ENCODE measurements at regions not wholly inside any gene's neighbourhood (a gene's known extent, or its start where the extent isn't known, plus 50 kb on each side); places are given as distances from the start of the nearest gene placed in this dataset.
"Not testable (repeated sequence)": the region's sequence is repeated elsewhere in the genome, so short reads cannot be mapped to it uniquely, and the experiment has no call there.

GRCh38 chr5:87150630-87151029 is 117.1 kb upstream of the RASA1 start:
- no peak for FAIRE-seq

- FAIRE-seq = no peak
Measured at GRCh38 chr5:87151547-87151946, 116.1 kb upstream of the RASA1 start.

GRCh38 chr5:87152886-87153285 is 114.8 kb upstream of the RASA1 start:
- FAIRE-seq = no peak

- FAIRE-seq = no peak
Measured at GRCh38 chr5:87154191-87154590, 113.5 kb upstream of the RASA1 start.

GRCh38 chr5:87155106-87155505 is 112.6 kb upstream of the RASA1 start:
- no peak for FAIRE-seq

DNA sequence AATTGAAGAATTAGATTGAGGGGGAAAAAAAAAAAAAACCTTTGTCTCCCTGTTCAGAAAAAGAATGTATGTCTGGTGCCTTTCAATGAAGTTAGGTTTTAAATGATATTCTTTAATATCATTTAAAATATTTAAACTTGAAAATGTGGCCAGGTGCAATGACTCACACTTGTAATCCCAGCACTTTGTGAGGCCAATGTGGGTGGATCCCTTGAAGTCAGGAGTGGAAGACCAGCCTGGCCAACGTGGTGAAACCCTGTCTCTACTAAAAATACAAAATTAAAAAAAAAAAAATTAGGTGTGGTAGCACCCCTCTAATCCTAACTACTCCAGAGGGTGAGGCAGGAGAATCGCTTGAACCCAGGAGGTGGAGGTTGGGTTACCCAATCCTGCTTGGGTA is 111.1 kb upstream of the RASA1 start:
- no peak for FAIRE-seq

DNA sequence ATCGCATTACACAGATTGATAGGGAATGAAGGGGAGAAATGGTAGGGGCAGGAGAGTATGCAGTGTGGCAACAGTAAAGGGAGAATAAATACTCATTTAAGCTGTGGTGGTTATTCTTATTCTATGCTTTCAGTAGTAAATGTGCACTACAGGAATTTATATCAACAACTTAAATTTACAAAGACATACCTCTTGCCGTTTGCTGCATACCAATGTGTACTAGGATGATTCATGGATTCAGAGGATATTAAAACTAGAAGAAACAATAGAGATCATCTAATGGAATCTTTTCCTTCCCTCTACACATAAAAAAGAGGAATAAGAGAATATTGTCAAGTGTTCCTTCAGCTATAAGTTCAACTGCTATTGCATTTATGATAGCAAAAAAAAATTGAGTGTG is 103.3 kb upstream of the RASA1 start:
- no peak for FAIRE-seq

GRCh38 chr5:87169300-87169991 is 98.2 kb upstream of the RASA1 start:
- FAIRE-seq = no peak

- no peak for FAIRE-seq
Measured at GRCh38 chr5:87170799-87171198, 96.9 kb upstream of the RASA1 start.

GRCh38 chr5:87182649-87183048 is 85.0 kb upstream of the RASA1 start:
- FAIRE-seq = no peak

DNA sequence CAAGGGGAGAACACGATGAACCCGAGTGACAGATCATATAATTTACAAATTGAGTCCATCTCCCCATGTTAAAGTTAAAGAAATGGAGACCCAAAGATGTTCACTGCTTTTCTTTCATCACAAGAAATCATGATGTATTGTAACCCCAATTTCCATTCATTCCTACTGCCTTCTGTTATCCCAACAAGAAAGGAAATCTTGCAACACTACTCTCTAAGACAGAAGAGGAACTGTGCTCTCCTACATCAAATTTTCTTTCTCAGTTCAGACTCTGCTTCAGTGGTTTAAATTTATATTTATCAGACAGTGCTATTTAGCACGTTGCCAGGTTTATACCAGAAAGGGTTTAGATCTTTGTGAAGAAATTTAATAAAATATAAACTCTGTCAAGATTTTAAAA is 83.8 kb upstream of the RASA1 start:
- FAIRE-seq = no peak

- FAIRE-seq = no peak
Measured at GRCh38 chr5:87184605-87185004, 83.1 kb upstream of the RASA1 start.

DNA sequence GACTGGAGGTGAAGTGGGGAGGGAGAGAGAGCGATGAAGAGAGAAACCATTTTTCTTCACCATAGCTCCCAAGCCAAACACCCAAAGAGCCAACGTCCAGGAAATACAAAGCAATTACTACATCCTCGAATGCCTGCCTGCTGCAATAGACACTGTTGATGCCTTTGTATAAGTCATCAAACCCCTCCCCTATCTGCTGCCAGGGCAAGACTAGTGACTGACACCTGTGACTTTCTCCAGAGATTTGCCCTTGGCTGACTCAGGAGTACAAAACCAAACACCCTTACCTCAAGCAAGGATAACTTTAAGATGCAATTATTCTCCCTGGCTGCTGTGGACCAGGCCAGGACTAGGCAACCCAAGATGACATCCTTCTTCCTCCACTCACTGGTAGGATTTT is 81.8 kb upstream of the RASA1 start:
- no peak for FAIRE-seq

GRCh38 chr5:87188391-87188790 is 79.3 kb upstream of the RASA1 start:
- no peak for FAIRE-seq

DNA sequence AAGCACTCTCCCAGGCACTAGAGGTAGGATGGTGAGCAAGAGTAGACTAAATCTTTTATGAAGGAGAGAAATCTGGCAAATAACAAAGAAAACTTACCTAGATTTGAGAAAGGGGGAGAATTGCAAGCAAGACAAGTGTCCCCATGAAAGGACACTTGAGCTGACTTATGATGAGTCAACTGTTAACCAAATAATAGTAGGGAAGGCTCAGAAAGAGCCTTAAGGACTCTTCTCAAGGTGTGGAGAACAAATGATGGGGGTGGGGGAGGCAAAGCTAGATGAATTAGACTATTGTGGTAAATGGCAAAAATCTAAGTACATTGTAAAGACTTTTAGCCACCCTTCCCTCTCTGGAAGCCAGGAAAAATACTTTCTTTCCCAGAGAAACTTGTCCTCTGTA is 77.6 kb upstream of the RASA1 start:
- no peak for FAIRE-seq

GRCh38 chr5:87190687-87191086 is 77.0 kb upstream of the RASA1 start:
- no peak for FAIRE-seq

DNA sequence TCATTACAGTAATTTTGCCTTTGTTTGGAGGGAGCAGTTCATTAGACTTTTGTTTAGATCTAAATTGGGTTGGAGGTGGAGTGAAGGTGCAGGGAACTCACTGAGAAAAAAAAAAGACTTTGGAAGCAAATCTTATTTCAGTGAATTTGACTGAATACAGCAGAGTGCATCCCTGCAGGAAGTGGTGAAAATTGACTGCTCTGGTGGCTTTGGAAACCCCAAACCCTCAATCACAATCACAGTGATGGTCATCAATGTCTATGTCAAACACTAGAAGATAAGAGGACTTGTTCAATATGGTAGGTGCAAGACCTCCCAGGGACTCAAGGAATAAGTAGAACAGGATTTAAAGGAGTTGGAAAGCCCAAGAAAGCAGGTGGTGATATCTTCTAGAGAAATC is 76.0 kb upstream of the RASA1 start:
- FAIRE-seq = no peak

GRCh38 chr5:87195104-87195591 is 72.5 kb upstream of the RASA1 start:
- FAIRE-seq = no peak

DNA sequence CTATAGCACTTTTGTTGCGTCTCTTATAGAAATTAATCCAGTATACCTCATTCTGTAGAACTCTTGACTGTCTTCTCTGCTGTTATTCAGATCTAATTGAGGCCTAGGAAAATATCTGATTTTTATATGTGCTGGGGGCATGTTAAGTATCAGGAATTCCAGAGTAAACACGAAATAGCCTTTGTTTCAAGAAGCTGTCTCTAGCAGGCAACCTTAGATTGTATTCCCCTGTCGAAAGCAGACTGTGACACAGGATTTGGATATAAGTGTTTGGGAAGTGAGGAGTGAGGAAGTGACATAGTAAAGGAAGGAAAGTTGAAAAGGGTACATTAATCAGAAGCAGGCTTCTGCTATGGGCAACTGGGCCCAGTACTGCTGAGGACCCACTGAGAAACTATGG is 72.1 kb upstream of the RASA1 start:
- FAIRE-seq = no peak

- FAIRE-seq = no peak
Measured at GRCh38 chr5:87198010-87198409, 69.7 kb upstream of the RASA1 start.

DNA sequence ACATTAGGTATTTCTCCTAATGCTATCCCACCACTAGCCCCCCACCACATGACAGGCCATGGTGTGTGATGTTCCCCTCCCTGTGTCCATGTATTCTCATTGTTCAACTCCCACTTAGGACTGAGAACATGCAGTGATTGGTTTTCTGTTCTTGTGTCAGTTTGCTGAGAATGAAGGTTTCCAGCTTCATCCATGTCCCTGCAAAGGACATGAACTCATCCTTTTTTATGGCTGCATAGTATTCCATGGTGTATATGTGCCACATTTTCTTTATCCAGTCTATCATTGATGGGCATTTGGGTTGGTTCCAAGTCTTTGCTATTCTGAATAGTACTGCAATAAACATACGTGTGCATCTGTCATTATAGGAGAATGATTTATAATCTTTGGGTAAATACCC is 68.4 kb upstream of the RASA1 start:
- FAIRE-seq = not testable (repeated sequence)

- not testable (repeated sequence) for FAIRE-seq
Measured at GRCh38 chr5:87199704-87200103, 68.0 kb upstream of the RASA1 start.

DNA sequence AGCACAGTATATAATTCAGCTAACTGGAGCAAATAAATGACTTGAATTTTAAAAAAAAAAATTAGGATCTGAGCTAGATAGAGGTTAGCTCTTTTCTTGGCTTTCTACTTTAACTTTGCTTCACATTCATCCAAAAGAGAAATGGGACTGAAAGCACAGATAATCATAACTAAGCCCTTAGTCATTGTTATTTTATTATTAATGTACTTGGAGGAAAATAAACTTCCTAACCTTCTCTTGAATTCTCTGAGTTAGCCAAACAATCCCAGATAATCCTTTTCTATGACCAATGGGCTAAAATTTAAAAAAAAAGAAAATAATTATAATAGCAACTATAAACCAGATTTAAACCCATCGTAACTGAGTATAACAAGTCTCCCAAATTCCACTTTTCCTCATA is 57.6 kb upstream of the RASA1 start:
- no peak for FAIRE-seq

DNA sequence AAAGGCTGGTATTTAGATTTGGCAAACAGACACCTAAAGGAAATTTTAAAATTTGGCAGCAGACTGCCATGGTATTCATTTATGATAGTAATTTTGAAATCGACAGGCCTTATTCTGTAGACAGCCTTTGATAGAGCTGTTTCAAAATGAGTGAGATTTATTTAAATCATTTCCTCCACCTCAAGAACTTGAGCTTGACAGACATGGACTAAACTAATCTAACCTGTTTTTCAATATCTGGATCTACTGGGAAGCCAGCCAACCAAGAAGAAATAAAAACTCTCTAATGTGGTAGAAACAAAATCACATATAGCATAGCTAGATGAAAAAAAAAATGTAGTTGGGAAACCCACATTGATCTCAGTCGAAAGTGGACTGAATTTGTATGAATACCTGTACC is 56.9 kb upstream of the RASA1 start:
- FAIRE-seq = no peak

DNA sequence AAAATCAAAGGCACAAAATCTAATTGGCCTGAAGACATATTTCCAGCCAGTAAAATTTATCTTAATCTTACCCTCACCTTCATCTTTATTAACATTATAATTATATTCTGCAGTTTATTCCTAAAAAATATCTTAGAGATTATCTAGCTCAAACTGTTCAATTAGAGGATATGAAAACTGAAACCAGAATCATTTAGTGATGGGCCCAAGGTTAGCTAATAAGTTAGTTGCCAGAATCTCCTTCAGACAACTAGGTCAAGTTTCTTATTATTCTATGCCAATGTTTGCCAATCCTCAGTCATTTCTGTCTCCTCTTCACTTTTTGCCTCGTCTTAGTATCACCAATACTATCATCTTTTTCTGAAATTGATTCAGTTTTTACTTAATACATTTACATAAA is 56.0 kb upstream of the RASA1 start:
- FAIRE-seq = no peak
